Esophagus muscularis mucosa (tissue), 4 donors: ENCODE measurements at regions not wholly inside any gene's neighbourhood (a gene's known extent, or its start where the extent isn't known, plus 50 kb on each side); places are given as distances from the start of the nearest gene placed in this dataset.

Source experiments
- EP300 ChIP-seq: sonication (generic); formaldehyde crosslinking; IDR thresholded peaks from one replicate; pipeline ENCODE4 v1.6.1; 2017; ENCODE audit warnings: antibody characterized with exemption
- POLR2A ChIP-seq: fragments of 450-650 bp; IDR thresholded peaks from one replicate; pipeline ENCODE4 v1.6.1; 2017; ENCODE audit warnings: antibody characterized with exemption, moderate library complexity, mild to moderate bottlenecking, low read depth
- POLR2AphosphoS5 ChIP-seq, 2 donors: sonication (generic); formaldehyde crosslinking; IDR thresholded peaks; one replicate each; pipeline ENCODE4 v1.6.1; 2017; ENCODE audit warnings: antibody characterized with exemption in 2 of 2
- TF ChIP-seq, protein P1 (sequence below), 3 experiments: fragments of 200-600 bp in 2 of 3; fragments of 450-650 bp in 1 of 3; sonication (generic) in 2 of 3; IDR thresholded peaks; one replicate each; pipeline ENCODE4 v1.5.1; 2017 to 2019; ENCODE audit warnings: antibody characterized with exemption in 3 of 3, mild to moderate bottlenecking in 2 of 3, moderate library complexity in 1 of 3

- TF ChIP-seq, protein P1, sequence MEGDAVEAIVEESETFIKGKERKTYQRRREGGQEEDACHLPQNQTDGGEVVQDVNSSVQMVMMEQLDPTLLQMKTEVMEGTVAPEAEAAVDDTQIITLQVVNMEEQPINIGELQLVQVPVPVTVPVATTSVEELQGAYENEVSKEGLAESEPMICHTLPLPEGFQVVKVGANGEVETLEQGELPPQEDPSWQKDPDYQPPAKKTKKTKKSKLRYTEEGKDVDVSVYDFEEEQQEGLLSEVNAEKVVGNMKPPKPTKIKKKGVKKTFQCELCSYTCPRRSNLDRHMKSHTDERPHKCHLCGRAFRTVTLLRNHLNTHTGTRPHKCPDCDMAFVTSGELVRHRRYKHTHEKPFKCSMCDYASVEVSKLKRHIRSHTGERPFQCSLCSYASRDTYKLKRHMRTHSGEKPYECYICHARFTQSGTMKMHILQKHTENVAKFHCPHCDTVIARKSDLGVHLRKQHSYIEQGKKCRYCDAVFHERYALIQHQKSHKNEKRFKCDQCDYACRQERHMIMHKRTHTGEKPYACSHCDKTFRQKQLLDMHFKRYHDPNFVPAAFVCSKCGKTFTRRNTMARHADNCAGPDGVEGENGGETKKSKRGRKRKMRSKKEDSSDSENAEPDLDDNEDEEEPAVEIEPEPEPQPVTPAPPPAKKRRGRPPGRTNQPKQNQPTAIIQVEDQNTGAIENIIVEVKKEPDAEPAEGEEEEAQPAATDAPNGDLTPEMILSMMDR (IDR thresholded peaks at IDR 0.05), result no peak
- no peak for TF ChIP-seq EP300
- no peak for TF ChIP-seq POLR2AphosphoS5 (IDR thresholded peaks at IDR 0.05)
- TF ChIP-seq POLR2A, result no peak
These were observed 871.3 kb downstream of the LRRIQ3 start for GRCh38 chr1:73326663-73327062.
